HTR-8/SVneo (cell line): ENCODE measurements at regions not wholly inside any gene's neighbourhood (a gene's known extent, or its start where the extent isn't known, plus 50 kb on each side); places are given as distances from the start of the nearest gene placed in this dataset.
"Not testable (repeated sequence)": the region's sequence is repeated elsewhere in the genome, so short reads cannot be mapped to it uniquely, and the experiment has no call there.

Experiments used
- DNase-seq: peaks from one replicate; pipeline ENCODE4 v3.0.0; 2011; ENCODE audit warnings: low spot score, mixed read lengths; ENCODE audit not compliant: insufficient read length
- FAIRE-seq: peaks from 2 replicates; lab custom pipeline; 2011; peaks lifted over from hg19 to GRCh38; lab: Jason Lieb, UNC

GRCh38 chr13:79939689-79940088 is 401.2 kb downstream of the SPRY2 start:
- DNase-seq, result no peak
- no peak for FAIRE-seq

GRCh38 chr13:79937771-79938216 is 403.1 kb downstream of the SPRY2 start:
- no peak for DNase-seq
- FAIRE-seq, result no peak

- no peak for DNase-seq
- FAIRE-seq, result no peak
Measured at GRCh38 chr13:79937311-79937710, 403.6 kb downstream of the SPRY2 start.

- FAIRE-seq, result peak; percentile 31
Measured at GRCh38 chr13:79936368-79937136, 404.4 kb downstream of the SPRY2 start.

GRCh38 chr13:79935121-79935520 is 405.8 kb downstream of the SPRY2 start:
- DNase-seq (no peak), FAIRE-seq (no peak)

More at GRCh38 chr13:79936368-79937136, 404.4 kb downstream of the SPRY2 start:
- DNase-seq, result peak; percentile 50

- FAIRE-seq, result no peak
- DNase-seq, result no peak
Measured at GRCh38 chr13:79933389-79933788, 407.5 kb downstream of the SPRY2 start.

GRCh38 chr13:79932556-79932955 is 408.4 kb downstream of the SPRY2 start:
- FAIRE-seq, result no peak
- no peak for DNase-seq

- FAIRE-seq, DNase-seq: not testable (repeated sequence)
Measured at GRCh38 chr13:79923973-79924556, 416.9 kb downstream of the SPRY2 start.

- no peak for FAIRE-seq
Measured at GRCh38 chr13:79919091-79919490, 421.8 kb downstream of the SPRY2 start.

GRCh38 chr13:79918620-79919019 is 422.3 kb downstream of the SPRY2 start:
- DNase-seq (no peak), FAIRE-seq (no peak)

More at GRCh38 chr13:79919091-79919490, 421.8 kb downstream of the SPRY2 start:
- DNase-seq, result no peak

GRCh38 chr13:79917628-79918027 is 423.3 kb downstream of the SPRY2 start:
- FAIRE-seq (no peak), DNase-seq (no peak)

- no peak for FAIRE-seq
- no peak for DNase-seq
Measured at GRCh38 chr13:79915114-79915811, 425.7 kb downstream of the SPRY2 start.

- DNase-seq (no peak), FAIRE-seq (no peak)
Measured at GRCh38 chr13:79913141-79913827, 427.6 kb downstream of the SPRY2 start.

GRCh38 chr13:79912403-79912802 is 428.5 kb downstream of the SPRY2 start:
- FAIRE-seq, result no peak
- DNase-seq, result no peak

GRCh38 chr13:79910875-79911540 is 429.9 kb downstream of the SPRY2 start:
- DNase-seq (no peak), FAIRE-seq (no peak)

- no peak for DNase-seq
- no peak for FAIRE-seq
Measured at GRCh38 chr13:79909644-79910043, 428.7 kb downstream of the NDFIP2 start.

GRCh38 chr13:79908381-79908780 is 427.4 kb downstream of the NDFIP2 start:
- FAIRE-seq, result no peak

GRCh38 chr13:79907527-79907926 is 426.6 kb downstream of the NDFIP2 start:
- DNase-seq, result no peak
- FAIRE-seq, result no peak

More at GRCh38 chr13:79908381-79908780, 427.4 kb downstream of the NDFIP2 start:
- DNase-seq, result no peak

- DNase-seq, result no peak
- no peak for FAIRE-seq
Measured at GRCh38 chr13:79906345-79906744, 425.4 kb downstream of the NDFIP2 start.

GRCh38 chr13:79905018-79905417 is 424.1 kb downstream of the NDFIP2 start:
- DNase-seq (no peak), FAIRE-seq (no peak)
